Gastrocnemius medialis (tissue), 4 donors: ENCODE measurements at regions not wholly inside any gene's neighbourhood (a gene's known extent, or its start where the extent isn't known, plus 50 kb on each side); places are given as distances from the start of the nearest gene placed in this dataset.
A peak's percentile ranks its signal among the peaks of the same experiment; 100 is the strongest.

Experiments
- ATAC-seq, 2 donors: fragments of 150-250 bp; one replicate each; pipeline ENCODE4 v1.9.1; 2016
- DNase-seq, 2 donors: peaks; one replicate each; pipeline ENCODE4 v3.0.0-alpha.2; 2019
- H3K27ac ChIP-seq, 4 donors: fragments of 200-600 bp; sonication (generic); 1 replicate in 1 of 4; 2 replicates in 3 of 4; pipeline ENCODE4 v1.5.1; 2016 to 2018; ENCODE audit warnings: mild to moderate bottlenecking in 2 of 4, moderate library complexity in 1 of 4
- H3K27me3 ChIP-seq, 3 donors: fragments of 200-600 bp; sonication (generic) in 2 of 3; 1 replicate in 1 of 3; 2 replicates in 2 of 3; pipeline versions ENCODE4 v1.5.1 to v1.6.0; 2016 to 2019; ENCODE audit warnings: mild to moderate bottlenecking in 1 of 3, moderate library complexity in 1 of 3
- H3K36me3 ChIP-seq, 2 donors: fragments of 200-600 bp; sonication (generic) in 1 of 2; one replicate each; pipeline ENCODE4 v1.5.1; 2017 to 2018
- H3K4me1 ChIP-seq, 2 donors: fragments of 200-600 bp; sonication (generic) in 1 of 2; one replicate each; pipeline ENCODE4 v1.5.1; 2016 to 2017; ENCODE audit warnings: mild to moderate bottlenecking in 2 of 2
- H3K4me3 ChIP-seq, 4 donors: fragments of 200-600 bp; sonication (generic) in 3 of 4; 1 replicate in 1 of 4; 2 replicates in 3 of 4; pipeline ENCODE4 v1.5.1; 2016 to 2019; ENCODE audit warnings: mild to moderate bottlenecking in 2 of 4
- H3K9me3 ChIP-seq, 3 donors: fragments of 200-600 bp; sonication (generic) in 2 of 3; 1 replicate in 1 of 3; 2 replicates in 2 of 3; pipeline ENCODE4 v1.5.1; 2016 to 2019
- POLR2A ChIP-seq, 2 donors: fragments of 450-650 bp; IDR thresholded peaks; one replicate each; pipeline ENCODE4 v1.6.1; 2017; ENCODE audit warnings: antibody characterized with exemption in 2 of 2, mild to moderate bottlenecking in 2 of 2, moderate library complexity in 2 of 2
- in situ Hi-C, 4 donors: fragments of 200-750 bp; cut with MboI; loops; one replicate each; pipeline versions ENCODE4 v1.15.0 to v1.8.0; 2017; ENCODE audit warnings: low sequenced_read_pairs in 4 of 4
- intact Hi-C: fragments of 100-400 bp; cut with DNase I; formaldehyde crosslinking; loops from one replicate; pipeline ENCODE4 v1.15.1; 2023; ENCODE audit warnings: low total_unique reads
- TF ChIP-seq, protein P1 (sequence below), 5 experiments: fragments of 450-650 bp in 3 of 5; fragments of 200-600 bp in 2 of 5; sonication (generic) in 2 of 5; IDR thresholded peaks in 4 of 5; conservative IDR thresholded peaks in 1 of 5; 1 replicate in 4 of 5; 2 replicates in 1 of 5; pipeline ENCODE4 v1.5.1; 2016 to 2019; ENCODE audit warnings: antibody characterized with exemption in 5 of 5, mild to moderate bottlenecking in 3 of 5, moderate library complexity in 3 of 5

DNA sequence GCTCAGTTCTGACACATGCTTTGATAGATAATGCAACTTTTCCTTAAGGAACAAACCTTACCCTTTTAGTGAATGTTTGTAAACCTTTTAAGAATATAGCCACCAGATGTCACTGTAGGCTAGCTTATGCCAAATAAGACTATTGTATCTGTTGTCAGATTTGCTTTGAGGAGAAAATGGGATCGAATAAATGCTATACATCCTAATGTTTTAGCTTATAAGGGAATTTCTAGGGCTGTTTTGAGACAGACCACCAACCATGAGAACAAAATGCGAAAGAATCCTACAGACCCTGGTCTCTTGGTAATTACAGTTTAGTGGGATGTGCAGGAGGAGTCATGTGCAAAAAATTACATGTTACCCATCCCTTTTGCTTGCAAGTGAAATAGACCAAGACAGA, 127.6 kb upstream of the NMUR2 start:
- H3K9me3 ChIP-seq, result no peaks in the 10 kb centered on the region
- ATAC-seq (no peak), DNase-seq (no peak)
- no peaks in the 10 kb centered on the region for H3K27me3 ChIP-seq
- TF ChIP-seq POLR2A (IDR thresholded peaks at IDR 0.05), result no peak
- TF ChIP-seq, protein P1, sequence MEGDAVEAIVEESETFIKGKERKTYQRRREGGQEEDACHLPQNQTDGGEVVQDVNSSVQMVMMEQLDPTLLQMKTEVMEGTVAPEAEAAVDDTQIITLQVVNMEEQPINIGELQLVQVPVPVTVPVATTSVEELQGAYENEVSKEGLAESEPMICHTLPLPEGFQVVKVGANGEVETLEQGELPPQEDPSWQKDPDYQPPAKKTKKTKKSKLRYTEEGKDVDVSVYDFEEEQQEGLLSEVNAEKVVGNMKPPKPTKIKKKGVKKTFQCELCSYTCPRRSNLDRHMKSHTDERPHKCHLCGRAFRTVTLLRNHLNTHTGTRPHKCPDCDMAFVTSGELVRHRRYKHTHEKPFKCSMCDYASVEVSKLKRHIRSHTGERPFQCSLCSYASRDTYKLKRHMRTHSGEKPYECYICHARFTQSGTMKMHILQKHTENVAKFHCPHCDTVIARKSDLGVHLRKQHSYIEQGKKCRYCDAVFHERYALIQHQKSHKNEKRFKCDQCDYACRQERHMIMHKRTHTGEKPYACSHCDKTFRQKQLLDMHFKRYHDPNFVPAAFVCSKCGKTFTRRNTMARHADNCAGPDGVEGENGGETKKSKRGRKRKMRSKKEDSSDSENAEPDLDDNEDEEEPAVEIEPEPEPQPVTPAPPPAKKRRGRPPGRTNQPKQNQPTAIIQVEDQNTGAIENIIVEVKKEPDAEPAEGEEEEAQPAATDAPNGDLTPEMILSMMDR (IDR thresholded peaks at IDR 0.05 in 4 of 5, conservative IDR thresholded peaks at IDR 0.05 in 1 of 5), result peak in 2 of 5 experiments; percentile 30 to 39
- H3K27ac ChIP-seq, result no peak overlapping the region
- H3K36me3 ChIP-seq, result no peaks in the 10 kb centered on the region
- intact Hi-C loops (loop anchor here (10.0 kb wide), 1 partner anchor 1432 kb away; no protein-coding TSS in a partner anchor), in situ Hi-C loops (loop anchor here in 2 of 4 donors (10.0 to 25.0 kb wide), 2 partner anchors 1430 to 1432 kb away; no protein-coding TSS in a partner anchor)
- H3K4me1 ChIP-seq, result no peaks in the 10 kb centered on the region
- H3K4me3 ChIP-seq, result no peak overlapping the region

DNA sequence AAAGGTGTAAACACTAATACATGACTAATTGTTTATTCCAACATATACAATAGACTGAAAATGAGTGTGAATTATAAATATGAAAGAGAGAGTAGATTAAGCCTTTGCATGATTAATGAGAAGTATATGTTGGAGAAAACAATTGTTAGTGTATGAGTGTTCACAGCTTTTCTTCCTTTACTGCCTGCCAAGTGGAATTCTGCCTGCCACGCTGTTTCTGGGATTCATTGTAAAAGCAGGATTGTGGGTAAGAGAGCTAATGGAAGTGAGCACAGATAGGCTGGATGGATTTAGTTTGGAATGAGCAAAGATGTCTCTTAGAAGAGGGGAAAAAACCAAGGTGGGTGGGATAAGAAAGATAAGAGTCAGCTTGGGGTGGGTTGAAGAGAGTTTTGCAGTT, 129.6 kb upstream of the NMUR2 start:
- in situ Hi-C loops (loop anchor here in 2 of 4 donors (10.0 to 25.0 kb wide), 2 partner anchors 1428 to 1430 kb away; no protein-coding TSS in a partner anchor), intact Hi-C loops (loop anchor here (10.0 kb wide), 1 partner anchor 1430 kb away; no protein-coding TSS in a partner anchor)
- Histone ChIP-seq H3K27me3 (no peaks in the 10 kb centered on the region), H3K4me1 (no peaks in the 10 kb centered on the region), H3K36me3 (no peaks in the 10 kb centered on the region), H3K27ac (no peak overlapping the region), H3K4me3 (no peak overlapping the region), H3K9me3 (no peaks in the 10 kb centered on the region)
- no peak for ATAC-seq
- TF ChIP-seq POLR2A (IDR thresholded peaks at IDR 0.05), result no peak
- TF ChIP-seq, protein P1 (IDR thresholded peaks at IDR 0.05 in 4 of 5, conservative IDR thresholded peaks at IDR 0.05 in 1 of 5), result no peak
- DNase-seq, result no peak

DNA sequence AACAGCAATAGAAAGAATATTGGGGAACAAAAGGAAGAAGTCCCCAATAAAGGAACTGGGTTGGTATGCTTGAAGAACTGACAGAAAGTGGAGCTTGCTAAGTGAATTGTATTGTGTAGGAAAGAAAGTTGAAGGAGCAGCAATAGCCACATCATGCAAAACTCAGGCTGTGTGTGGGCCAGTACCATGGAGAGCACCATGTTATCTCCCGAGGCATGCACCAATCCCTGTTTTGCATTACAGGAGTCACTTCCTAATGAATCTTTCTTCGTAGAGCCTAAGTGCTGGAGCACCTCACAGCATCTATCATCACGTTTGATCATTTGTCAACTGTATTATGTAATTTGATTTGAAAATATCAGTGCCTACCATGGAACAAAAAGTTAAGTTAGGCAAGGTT, 137.7 kb upstream of the NMUR2 start:
- no peaks in the 10 kb centered on the region for H3K36me3 ChIP-seq
- H3K27me3 ChIP-seq, result no peaks in the 10 kb centered on the region
- intact Hi-C loops (no loop called here), in situ Hi-C loops (loop anchor here in 1 of 4 donors (25.0 kb wide), 1 partner anchor 1420 kb away; no protein-coding TSS in a partner anchor)
- H3K27ac ChIP-seq, result no peak overlapping the region
- H3K4me1 ChIP-seq, result no peaks in the 10 kb centered on the region
- no peaks in the 10 kb centered on the region for H3K9me3 ChIP-seq
- H3K4me3 ChIP-seq, result no peak overlapping the region
- ATAC-seq (no peak), DNase-seq (no peak)
- TF ChIP-seq POLR2A (IDR thresholded peaks at IDR 0.05), result no peak
- TF ChIP-seq, protein P1 (IDR thresholded peaks at IDR 0.05 in 4 of 5, conservative IDR thresholded peaks at IDR 0.05 in 1 of 5), result no peak

DNA sequence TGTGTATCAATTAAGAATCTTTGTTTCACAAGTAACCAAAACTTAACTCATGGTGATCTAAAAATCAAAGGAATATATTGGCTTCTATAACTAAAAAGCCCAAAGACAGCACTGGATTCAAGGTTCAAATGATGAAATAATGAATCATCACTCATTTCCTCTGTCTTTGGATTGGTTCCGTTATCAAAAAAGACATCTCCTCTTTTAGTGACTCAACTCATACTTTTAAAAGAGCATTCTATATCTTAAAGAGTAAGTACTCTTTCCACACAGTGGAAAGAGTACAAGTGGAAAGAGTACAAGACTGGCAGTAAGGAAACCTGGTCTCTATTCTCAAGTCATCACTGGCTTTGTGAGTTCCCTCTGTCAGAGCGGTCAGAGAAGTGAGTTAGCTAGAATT, 141.4 kb upstream of the NMUR2 start:
- no peaks in the 10 kb centered on the region for H3K27me3 ChIP-seq
- no peaks in the 10 kb centered on the region for H3K36me3 ChIP-seq
- H3K4me3 ChIP-seq, result no peak overlapping the region
- no peaks in the 10 kb centered on the region for H3K4me1 ChIP-seq
- no peaks in the 10 kb centered on the region for H3K9me3 ChIP-seq
- DNase-seq, result no peak
- in situ Hi-C loops (loop anchor here in 1 of 4 donors (25.0 kb wide), 1 partner anchor 1416 kb away; no protein-coding TSS in a partner anchor), intact Hi-C loops (no loop called here)
- TF ChIP-seq, protein P1 (IDR thresholded peaks at IDR 0.05 in 4 of 5, conservative IDR thresholded peaks at IDR 0.05 in 1 of 5), result no peak
- no peak for TF ChIP-seq POLR2A (IDR thresholded peaks at IDR 0.05)
- ATAC-seq, result no peak
- no peak overlapping the region for H3K27ac ChIP-seq

DNA sequence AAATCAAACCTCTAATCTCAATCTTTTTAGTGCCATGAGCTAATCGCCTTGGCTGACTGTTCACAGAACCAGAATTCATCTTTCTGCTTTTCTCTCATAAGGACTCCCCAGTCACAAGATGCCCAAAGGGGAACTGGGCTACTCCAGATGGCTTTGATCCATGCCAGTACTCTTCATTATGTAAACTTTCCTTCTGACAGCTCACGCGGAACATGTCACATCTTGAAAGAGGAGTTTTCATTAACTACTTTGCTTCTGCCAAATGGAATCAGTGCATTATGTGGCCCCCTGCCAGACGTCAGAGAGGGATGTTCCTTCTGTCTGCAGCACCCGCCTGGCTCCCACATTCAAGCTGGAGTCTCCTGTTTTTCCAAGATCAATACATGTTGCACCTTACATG, 142.1 kb upstream of the NMUR2 start:
- DNase-seq (no peak), ATAC-seq (no peak)
- no peaks in the 10 kb centered on the region for H3K4me1 ChIP-seq
- intact Hi-C loops, result no loop called here
- no peak overlapping the region for H3K4me3 ChIP-seq
- no peak overlapping the region for H3K27ac ChIP-seq
- H3K36me3 ChIP-seq, result no peaks in the 10 kb centered on the region
- TF ChIP-seq, protein P1 (IDR thresholded peaks at IDR 0.05 in 4 of 5, conservative IDR thresholded peaks at IDR 0.05 in 1 of 5), result no peak
- TF ChIP-seq POLR2A (IDR thresholded peaks at IDR 0.05), result no peak
- H3K9me3 ChIP-seq, result no peaks in the 10 kb centered on the region
- H3K27me3 ChIP-seq, result no peaks in the 10 kb centered on the region
- in situ Hi-C loops, result loop anchor here in 1 of 4 donors (25.0 kb wide), 1 partner anchor 1415 kb away; no protein-coding TSS in a partner anchor
